Non-pigmented ciliary epithelial cell (primary cell): ENCODE measurements at regions not wholly inside any gene's neighbourhood (a gene's known extent, or its start where the extent isn't known, plus 50 kb on each side); places are given as distances from the start of the nearest gene placed in this dataset.
"Not testable (repeated sequence)": the region's sequence is repeated elsewhere in the genome, so short reads cannot be mapped to it uniquely, and the experiment has no call there.

Experiments used
- DNase-seq: peaks from one replicate; pipeline ENCODE4 v3.0.0-alpha.2; 2010; ENCODE audit warnings: low read depth

GRCh38 chr6:23510778-23511510 lies 615.1 kb upstream of the NRSN1 start:
- DNase-seq, result no peak

GRCh38 chr6:23511817-23512216 lies 614.2 kb upstream of the NRSN1 start:
- DNase-seq, result no peak

- DNase-seq, result no peak
These were observed 607.7 kb upstream of the NRSN1 start for GRCh38 chr6:23518294-23518693.

- DNase-seq, result no peak
These were observed 603.0 kb upstream of the NRSN1 start for GRCh38 chr6:23522792-23523547.

- DNase-seq, result no peak
These were observed 602.2 kb upstream of the NRSN1 start for GRCh38 chr6:23523771-23524170.

GRCh38 chr6:23524548-23524947 lies 601.5 kb upstream of the NRSN1 start:
- DNase-seq, result no peak

- no peak for DNase-seq
These were observed 599.5 kb upstream of the NRSN1 start for GRCh38 chr6:23526526-23526925.

GRCh38 chr6:23529902-23530301 lies 596.1 kb upstream of the NRSN1 start:
- no peak for DNase-seq

- DNase-seq, result no peak
These were observed 594.3 kb upstream of the NRSN1 start for GRCh38 chr6:23531666-23532065.

- no peak for DNase-seq
These were observed 593.8 kb upstream of the NRSN1 start for GRCh38 chr6:23532227-23532626.

GRCh38 chr6:23533311-23533710 lies 592.7 kb upstream of the NRSN1 start:
- no peak for DNase-seq

- DNase-seq, result no peak
These were observed 592.1 kb upstream of the NRSN1 start for GRCh38 chr6:23533944-23534343.

GRCh38 chr6:23534351-23534750 lies 591.7 kb upstream of the NRSN1 start:
- DNase-seq, result no peak

GRCh38 chr6:23535101-23535500 lies 590.9 kb upstream of the NRSN1 start:
- no peak for DNase-seq

GRCh38 chr6:23537828-23538227 lies 588.2 kb upstream of the NRSN1 start:
- DNase-seq, result no peak

- DNase-seq, result no peak
These were observed 578.2 kb upstream of the NRSN1 start for GRCh38 chr6:23547851-23548250.

GRCh38 chr6:23554953-23555352 lies 571.1 kb upstream of the NRSN1 start:
- DNase-seq, result not testable (repeated sequence)

GRCh38 chr6:23559587-23560343 lies 566.2 kb upstream of the NRSN1 start:
- DNase-seq, result no peak

GRCh38 chr6:23561732-23562131 lies 564.3 kb upstream of the NRSN1 start:
- no peak for DNase-seq

GRCh38 chr6:23562554-23562953 lies 563.5 kb upstream of the NRSN1 start:
- no peak for DNase-seq

GRCh38 chr6:23563323-23563722 lies 562.7 kb upstream of the NRSN1 start:
- DNase-seq, result no peak

GRCh38 chr6:23566418-23566817 lies 559.6 kb upstream of the NRSN1 start:
- DNase-seq, result no peak

- no peak for DNase-seq
These were observed 557.7 kb upstream of the NRSN1 start for GRCh38 chr6:23568292-23568691.
